Fibroblast of mammary gland (primary cell): ENCODE measurements at regions not wholly inside any gene's neighbourhood (a gene's known extent, or its start where the extent isn't known, plus 50 kb on each side); places are given as distances from the start of the nearest gene placed in this dataset.
A peak's percentile ranks its signal among the peaks of the same experiment; 100 is the strongest.

Experiments used
- DNase-seq: peaks from one replicate; pipeline ENCODE4 v3.0.0-alpha.2; 2010; ENCODE audit warnings: low read depth
- H3K4me3 ChIP-seq: 2 replicates; pipeline ENCODE4 v1.5.1; 2011; ENCODE audit warnings: low read depth, mild to moderate bottlenecking, low read length, moderate library complexity; ENCODE audit not compliant: control insufficient read depth
- TF ChIP-seq, protein P1 (sequence below): conservative IDR thresholded peaks from 2 replicates; pipeline ENCODE4 v1.5.1; 2011; ENCODE audit warnings: low read depth, low read length, inconsistent platforms; ENCODE audit not compliant: control insufficient read depth, insufficient read depth

- DNase-seq, result no peak
- no peak overlapping the region for H3K4me3 ChIP-seq
- TF ChIP-seq, protein P1, sequence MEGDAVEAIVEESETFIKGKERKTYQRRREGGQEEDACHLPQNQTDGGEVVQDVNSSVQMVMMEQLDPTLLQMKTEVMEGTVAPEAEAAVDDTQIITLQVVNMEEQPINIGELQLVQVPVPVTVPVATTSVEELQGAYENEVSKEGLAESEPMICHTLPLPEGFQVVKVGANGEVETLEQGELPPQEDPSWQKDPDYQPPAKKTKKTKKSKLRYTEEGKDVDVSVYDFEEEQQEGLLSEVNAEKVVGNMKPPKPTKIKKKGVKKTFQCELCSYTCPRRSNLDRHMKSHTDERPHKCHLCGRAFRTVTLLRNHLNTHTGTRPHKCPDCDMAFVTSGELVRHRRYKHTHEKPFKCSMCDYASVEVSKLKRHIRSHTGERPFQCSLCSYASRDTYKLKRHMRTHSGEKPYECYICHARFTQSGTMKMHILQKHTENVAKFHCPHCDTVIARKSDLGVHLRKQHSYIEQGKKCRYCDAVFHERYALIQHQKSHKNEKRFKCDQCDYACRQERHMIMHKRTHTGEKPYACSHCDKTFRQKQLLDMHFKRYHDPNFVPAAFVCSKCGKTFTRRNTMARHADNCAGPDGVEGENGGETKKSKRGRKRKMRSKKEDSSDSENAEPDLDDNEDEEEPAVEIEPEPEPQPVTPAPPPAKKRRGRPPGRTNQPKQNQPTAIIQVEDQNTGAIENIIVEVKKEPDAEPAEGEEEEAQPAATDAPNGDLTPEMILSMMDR, result no peak
These were observed 94.4 kb upstream of the CD99 start for GRCh38 chrX:2596555-2597255.

- TF ChIP-seq, protein P1, result no peak
- no peak overlapping the region for H3K4me3 ChIP-seq
- peak; percentile 30 for DNase-seq
These were observed 95.0 kb upstream of the CD99 start for GRCh38 chrX:2596045-2596444.

GRCh38 chrX:2595258-2595657 is 94.5 kb upstream of the DHRSX start:
- TF ChIP-seq, protein P1, result no peak
- H3K4me3 ChIP-seq, result no peak overlapping the region
- peak; percentile 91 for DNase-seq

DNA sequence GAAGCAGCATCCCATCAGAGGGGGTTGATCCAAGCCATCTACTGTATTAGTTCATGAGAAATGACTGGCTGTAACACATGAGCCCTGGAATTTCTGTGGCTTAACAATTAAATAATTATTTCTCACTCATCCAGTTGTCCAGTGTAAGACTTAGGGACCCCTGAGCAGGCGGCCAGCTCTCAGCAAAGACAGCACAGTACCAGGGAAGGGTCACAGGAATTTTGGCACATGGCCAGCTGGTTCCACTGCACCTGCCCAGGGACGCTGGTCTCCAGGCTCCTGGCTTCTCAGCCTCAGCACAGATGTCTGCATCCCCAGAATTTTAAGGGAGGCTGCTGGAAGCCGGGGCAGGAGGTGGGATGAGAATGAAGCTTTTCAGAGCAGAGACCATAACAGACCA is 93.7 kb upstream of the DHRSX start:
- H3K4me3 ChIP-seq, result no peak overlapping the region
- no peak for DNase-seq
- TF ChIP-seq, protein P1, result no peak

DNA sequence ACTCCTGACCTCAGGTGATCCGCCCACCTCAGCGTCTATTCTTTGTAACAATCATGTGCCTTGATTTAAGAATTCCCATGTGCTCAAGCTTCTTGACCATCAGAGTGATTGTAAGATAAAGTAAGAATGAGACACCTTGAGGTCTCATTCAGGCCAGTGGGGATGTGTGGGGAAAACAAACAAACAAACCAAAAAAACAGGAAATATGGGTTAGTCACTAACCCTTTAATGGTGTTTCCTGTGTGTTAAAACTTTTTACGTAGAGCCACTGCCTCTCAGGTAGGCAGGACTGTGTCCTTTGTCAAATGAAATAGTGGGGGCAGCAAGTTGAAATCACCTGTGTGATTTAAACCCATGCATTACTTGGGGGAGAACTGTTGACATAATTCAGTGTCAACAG is 91.5 kb upstream of the DHRSX start:
- no peak for DNase-seq
- TF ChIP-seq, protein P1, result no peak
- no peak overlapping the region for H3K4me3 ChIP-seq

DNA sequence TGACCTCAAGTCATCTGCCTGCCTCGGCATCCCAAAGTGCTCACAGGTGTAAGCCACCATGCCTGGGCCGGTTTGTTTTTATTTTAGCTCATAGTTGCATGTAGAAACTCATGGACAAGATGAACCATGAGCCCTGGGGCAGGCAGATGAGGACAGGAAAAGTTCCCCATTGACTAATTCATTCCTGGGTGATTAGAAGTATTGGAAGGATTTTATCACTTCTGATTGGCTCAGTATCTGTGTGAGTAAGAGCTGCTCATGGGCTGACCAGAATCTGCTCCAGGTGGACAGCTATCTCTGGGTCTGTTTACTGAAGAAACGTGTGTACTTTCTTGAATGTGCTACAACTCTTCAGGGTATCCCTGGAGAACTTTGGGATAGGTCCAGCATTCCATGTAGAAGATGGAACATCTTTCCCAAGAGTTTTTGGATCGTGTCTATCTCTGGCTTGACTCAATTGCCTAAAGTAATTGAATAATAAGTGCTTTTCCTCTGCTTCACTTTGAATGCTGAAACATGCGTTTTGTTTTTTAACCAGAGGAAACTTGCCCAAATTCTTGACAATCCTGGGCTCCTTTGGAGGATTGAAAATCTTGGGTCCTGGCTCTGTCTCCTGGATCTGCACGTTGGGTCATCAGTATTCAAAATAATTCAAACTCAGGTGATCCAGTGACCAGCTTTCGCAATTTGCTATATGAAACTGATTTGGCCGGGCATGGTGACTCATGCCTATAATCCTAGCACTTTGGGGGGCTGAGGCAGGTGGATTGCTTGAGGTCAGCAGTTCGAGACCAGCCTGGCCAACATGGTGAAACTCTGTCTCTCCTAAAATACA is 88.6 kb upstream of the DHRSX start:
- TF ChIP-seq, protein P1, result no peak
- peak; percentile 70 for DNase-seq

More for the DNA sequence above, 88.6 kb upstream of the DHRSX start:
- H3K4me3 ChIP-seq, result no peak overlapping the region
